HEK293 (cell line): ENCODE measurements at regions not wholly inside any gene's neighbourhood (a gene's known extent, or its start where the extent isn't known, plus 50 kb on each side); places are given as distances from the start of the nearest gene placed in this dataset.

Experiments used
- CTCF ChIP-seq: fragments of 450-650 bp; formaldehyde crosslinking; IDR thresholded peaks from 2 replicates; pipeline ENCODE4 v1.5.1; 2016; ENCODE audit warnings: missing biosample characterization, missing genetic modification characterization
- MZF1 ChIP-seq: fragments of 450-650 bp; formaldehyde crosslinking; IDR thresholded peaks from 2 replicates; pipeline ENCODE4 v1.5.1; 2017; ENCODE audit warnings: missing biosample characterization, missing genetic modification characterization, borderline replicate concordance
- ZBTB17 ChIP-seq: fragments of 450-650 bp; formaldehyde crosslinking; IDR thresholded peaks from 2 replicates; pipeline ENCODE4 v1.5.1; 2016; ENCODE audit warnings: missing biosample characterization, missing genetic modification characterization
- ZBTB7A ChIP-seq: fragments of 450-650 bp; formaldehyde crosslinking; IDR thresholded peaks from 2 replicates; pipeline ENCODE4 v1.5.1; 2016; ENCODE audit warnings: low read depth, missing biosample characterization, missing genetic modification characterization
- ZNF302 ChIP-seq: fragments of 450-650 bp; formaldehyde crosslinking; IDR thresholded peaks from 2 replicates; pipeline ENCODE4 v1.5.1; 2016; ENCODE audit warnings: missing biosample characterization, missing genetic modification characterization, low read depth
- ZNF48 ChIP-seq: fragments of 450-650 bp; formaldehyde crosslinking; IDR thresholded peaks from 2 replicates; pipeline ENCODE4 v1.5.1; 2016; ENCODE audit warnings: missing biosample characterization, missing genetic modification characterization
- ZNF830 ChIP-seq: fragments of 450-650 bp; IDR thresholded peaks from 2 replicates; pipeline ENCODE4 v1.5.0; 2018; ENCODE audit warnings: missing biosample characterization, missing genetic modification characterization, low read depth, mild to moderate bottlenecking, moderate library complexity
- TF ChIP-seq, protein P1 (sequence below): fragments of 450-650 bp; IDR thresholded peaks from 2 replicates; pipeline ENCODE4 v1.5.1; 2018; ENCODE audit warnings: missing biosample characterization, missing genetic modification characterization
- TF ChIP-seq, protein P2 (sequence below): fragments of 450-650 bp; formaldehyde crosslinking; IDR thresholded peaks from 2 replicates; pipeline ENCODE4 v1.5.1; 2016; ENCODE audit warnings: missing biosample characterization, missing genetic modification characterization

GRCh38 chr5:36815871-36816270, 60.7 kb upstream of the NIPBL start:
- TF ChIP-seq CTCF (tag by site-specific recombination) (no peak), ZNF830 (tag by site-specific recombination) (no peak), ZNF302 (tag by site-specific recombination) (no peak), ZNF48 (tag by site-specific recombination) (no peak), ZBTB17 (tag by site-specific recombination) (no peak), ZBTB7A (no peak), MZF1 (no peak)
- TF ChIP-seq, protein P1, sequence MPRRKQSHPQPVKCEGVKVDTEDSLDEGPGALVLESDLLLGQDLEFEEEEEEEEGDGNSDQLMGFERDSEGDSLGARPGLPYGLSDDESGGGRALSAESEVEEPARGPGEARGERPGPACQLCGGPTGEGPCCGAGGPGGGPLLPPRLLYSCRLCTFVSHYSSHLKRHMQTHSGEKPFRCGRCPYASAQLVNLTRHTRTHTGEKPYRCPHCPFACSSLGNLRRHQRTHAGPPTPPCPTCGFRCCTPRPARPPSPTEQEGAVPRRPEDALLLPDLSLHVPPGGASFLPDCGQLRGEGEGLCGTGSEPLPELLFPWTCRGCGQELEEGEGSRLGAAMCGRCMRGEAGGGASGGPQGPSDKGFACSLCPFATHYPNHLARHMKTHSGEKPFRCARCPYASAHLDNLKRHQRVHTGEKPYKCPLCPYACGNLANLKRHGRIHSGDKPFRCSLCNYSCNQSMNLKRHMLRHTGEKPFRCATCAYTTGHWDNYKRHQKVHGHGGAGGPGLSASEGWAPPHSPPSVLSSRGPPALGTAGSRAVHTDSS, result no peak
- TF ChIP-seq, protein P2, sequence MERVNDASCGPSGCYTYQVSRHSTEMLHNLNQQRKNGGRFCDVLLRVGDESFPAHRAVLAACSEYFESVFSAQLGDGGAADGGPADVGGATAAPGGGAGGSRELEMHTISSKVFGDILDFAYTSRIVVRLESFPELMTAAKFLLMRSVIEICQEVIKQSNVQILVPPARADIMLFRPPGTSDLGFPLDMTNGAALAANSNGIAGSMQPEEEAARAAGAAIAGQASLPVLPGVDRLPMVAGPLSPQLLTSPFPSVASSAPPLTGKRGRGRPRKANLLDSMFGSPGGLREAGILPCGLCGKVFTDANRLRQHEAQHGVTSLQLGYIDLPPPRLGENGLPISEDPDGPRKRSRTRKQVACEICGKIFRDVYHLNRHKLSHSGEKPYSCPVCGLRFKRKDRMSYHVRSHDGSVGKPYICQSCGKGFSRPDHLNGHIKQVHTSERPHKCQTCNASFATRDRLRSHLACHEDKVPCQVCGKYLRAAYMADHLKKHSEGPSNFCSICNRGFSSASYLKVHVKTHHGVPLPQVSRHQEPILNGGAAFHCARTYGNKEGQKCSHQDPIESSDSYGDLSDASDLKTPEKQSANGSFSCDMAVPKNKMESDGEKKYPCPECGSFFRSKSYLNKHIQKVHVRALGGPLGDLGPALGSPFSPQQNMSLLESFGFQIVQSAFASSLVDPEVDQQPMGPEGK (tag by site-specific recombination), result no peak
